NT2/D1 (cell line): ENCODE measurements at regions not wholly inside any gene's neighbourhood (a gene's known extent, or its start where the extent isn't known, plus 50 kb on each side); places are given as distances from the start of the nearest gene placed in this dataset.

Experiments used
- SUZ12 ChIP-seq: IDR thresholded peaks from 2 replicates; pipeline ENCODE4 v1.6.1; 2011; ENCODE audit not compliant: insufficient read length, insufficient read depth; ENCODE audit errors: extremely low read depth
- YY1 ChIP-seq: IDR thresholded peaks from 2 replicates; pipeline ENCODE4 v1.6.1; 2011; ENCODE audit not compliant: insufficient read length, insufficient read depth
- ZNF274 ChIP-seq: IDR thresholded peaks from 2 replicates; pipeline ENCODE4 v1.6.1; 2011; ENCODE audit warnings: mild to moderate bottlenecking, low read depth, low read length

DNA sequence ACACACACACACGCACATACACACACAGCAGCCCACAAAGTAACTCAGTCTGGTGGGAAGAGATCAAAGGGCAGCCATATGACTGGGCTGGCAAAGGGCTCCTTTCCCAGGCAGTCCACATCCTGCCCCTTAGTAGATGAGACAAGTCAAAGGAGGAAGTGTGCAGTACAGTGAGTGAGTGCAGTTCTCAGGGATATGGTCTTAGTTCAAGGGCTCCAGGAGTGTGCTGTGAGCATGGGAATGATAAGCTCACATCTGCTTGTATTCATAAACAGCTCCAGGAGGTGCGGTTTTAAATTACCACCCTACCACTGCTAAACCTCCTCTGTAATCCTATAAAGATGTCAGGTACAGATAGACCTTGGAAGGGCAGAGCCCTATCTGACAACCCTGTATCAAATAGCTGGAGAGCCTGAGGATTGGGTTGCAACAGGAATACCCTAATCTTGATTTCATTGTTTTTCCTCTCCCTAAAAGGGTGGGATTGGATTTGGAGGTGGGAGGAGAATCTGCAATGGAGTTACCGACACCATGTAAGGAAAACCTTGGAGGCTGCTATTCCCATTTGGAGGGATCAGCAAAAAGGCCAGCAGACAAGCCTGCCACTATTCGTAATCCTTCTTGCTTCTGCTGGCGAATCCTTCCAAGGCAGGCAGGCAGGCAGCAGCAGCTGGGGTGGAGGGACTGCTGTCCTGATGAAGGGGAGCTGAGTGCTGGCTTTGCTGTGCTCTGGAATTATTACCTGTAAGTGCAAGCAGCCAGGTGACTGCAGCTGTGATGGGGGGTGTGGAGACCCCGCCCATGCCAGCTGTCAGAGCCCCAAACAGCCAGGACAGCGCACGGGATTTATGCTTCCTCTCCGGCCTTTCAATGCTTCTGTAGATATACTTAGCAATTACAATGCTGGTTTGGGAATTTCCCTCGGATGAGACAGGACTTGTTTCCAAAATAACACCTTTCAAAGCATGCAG is 342.7 kb downstream of the PRL start:
- no peak for TF ChIP-seq ZNF274
- no peak for TF ChIP-seq YY1
- no peak for TF ChIP-seq SUZ12
